PC-3 (cell line): ENCODE measurements at regions not wholly inside any gene's neighbourhood (a gene's known extent, or its start where the extent isn't known, plus 50 kb on each side); places are given as distances from the start of the nearest gene placed in this dataset.

Experiments
- ATAC-seq: fragments of 200-7000 bp; cut with Tn5 transposase; 2 replicates; pipeline ENCODE4 v1.9.1; 2020; ENCODE audit warnings: mild to moderate bottlenecking, moderate library complexity
- BruUV-seq: library from RNA; stranded (reverse); fragments of 400-500 nt; replicated peaks from 2 replicates; lab custom pipeline; 2021; lab: Mats Ljungman, UMichigan
- CTCF ChIA-PET: fragments of 300-600 bp; sonication (Branson Sonifier 250); formaldehyde crosslinking; loops from one replicate; lab custom pipeline; 2022; ENCODE audit warnings: antibody characterized with exemption; lab: Charles Lee
- POLR2A ChIA-PET: fragments of 300-600 bp; sonication (Branson Sonifier 250); formaldehyde crosslinking; loops from one replicate; lab custom pipeline; 2022; ENCODE audit warnings: antibody characterized with exemption; ENCODE audit not compliant: unreplicated experiment; lab: Charles Lee
- DNase-seq: peaks from one replicate; pipeline ENCODE4 v3.0.0-alpha.2; 2015
- H2AFZ ChIP-seq: fragments of 300-600 bp; sonication (generic); 2 replicates; pipeline ENCODE4 v1.6.0; 2016; ENCODE audit warnings: antibody characterized with exemption, low read length
- H3F3A ChIP-seq: fragments of 300-600 bp; sonication (generic); one replicate; pipeline ENCODE4 v1.6.0; 2017; ENCODE audit warnings: antibody characterized with exemption, low read length, control low read depth, mild to moderate bottlenecking; ENCODE audit not compliant: unreplicated experiment
- H3K27ac ChIP-seq: fragments of 300-600 bp; sonication (generic); 2 replicates; pipeline ENCODE4 v1.5.1; 2016; ENCODE audit warnings: mild to moderate bottlenecking, low read length
- H3K27me3 ChIP-seq: fragments of 300-600 bp; sonication (generic); 2 replicates; pipeline ENCODE4 v1.6.1; 2016; ENCODE audit warnings: low read length, mixed read lengths
- H3K36me3 ChIP-seq: fragments of 300-600 bp; sonication (generic); 2 replicates; pipeline ENCODE4 v1.6.1; 2016; ENCODE audit warnings: low read depth, mixed run types, low read length, mixed read lengths
- H3K4me1 ChIP-seq: fragments of 300-600 bp; sonication (generic); 2 replicates; pipeline ENCODE4 v1.5.1; 2016; ENCODE audit warnings: low read length; ENCODE audit not compliant: insufficient read depth
- H3K4me2 ChIP-seq: fragments of 300-600 bp; sonication (generic); 2 replicates; pipeline ENCODE4 v1.6.0; 2016; ENCODE audit warnings: low read length
- H3K4me3 ChIP-seq: fragments of 300-600 bp; sonication (generic); 2 replicates; pipeline ENCODE4 v1.5.1; 2016; ENCODE audit warnings: mild to moderate bottlenecking, low read length, mixed read lengths
- H3K79me2 ChIP-seq: fragments of 300-600 bp; sonication (generic); 2 replicates; pipeline ENCODE4 v1.6.1; 2017; ENCODE audit warnings: low read length, mixed read lengths
- H3K9ac ChIP-seq: fragments of 300-600 bp; sonication (generic); 2 replicates; pipeline ENCODE4 v1.6.0; 2016; ENCODE audit warnings: mild to moderate bottlenecking, low read length
- H3K9me2 ChIP-seq: fragments of 300-600 bp; sonication (generic); replicated peaks from 2 replicates; pipeline ENCODE4 v1.6.1; 2016; ENCODE audit warnings: mixed run types, low read length, mixed read lengths
- H3K9me3 ChIP-seq: fragments of 300-600 bp; sonication (generic); 2 replicates; pipeline ENCODE4 v1.6.1; 2016; ENCODE audit warnings: low read length, mixed read lengths
- H4K20me1 ChIP-seq: fragments of 300-600 bp; sonication (generic); 2 replicates; pipeline ENCODE4 v1.6.1; 2016; ENCODE audit warnings: low read length, mixed read lengths
- CTCF ChIP-seq: fragments of 300-600 bp; sonication (generic); conservative IDR thresholded peaks from 2 replicates; pipeline ENCODE4 v1.5.1; 2017; ENCODE audit warnings: antibody characterized with exemption, low read depth, mild to moderate bottlenecking, low read length
- EZH2 ChIP-seq: fragments of 300-600 bp; sonication (generic); IDR thresholded peaks from one replicate; pipeline ENCODE4 v1.6.1; 2017; ENCODE audit warnings: antibody characterized with exemption, mild to moderate bottlenecking, low read length; ENCODE audit not compliant: unreplicated experiment
- EZH2phosphoT487 ChIP-seq: fragments of 300-600 bp; sonication (generic); IDR thresholded peaks from 2 replicates; pipeline ENCODE4 v1.6.1; 2018; ENCODE audit warnings: mild to moderate bottlenecking, antibody characterized with exemption, low read length, borderline replicate concordance
- intact Hi-C: fragments of 100-400 bp; cut with micrococcal nuclease; formaldehyde crosslinking; loops from 2 replicates; pipeline ENCODE4 v1.9.0; 2023

GRCh38 chr1:65719391-65719790, 73.3 kb upstream of the PDE4B start:
- Histone ChIP-seq H3K4me1 (no peaks in the 10 kb centered on the region), H3K9me2 (no peaks in the 10 kb centered on the region), H3K36me3 (no peaks in the 10 kb centered on the region), H3K27ac (no peak overlapping the region), H3K79me2 (no peaks in the 10 kb centered on the region), H3K27me3 (peaks cover 20% of the 10 kb centered on the region), H4K20me1 (no peaks in the 10 kb centered on the region), H3K9ac (no peak overlapping the region), H3K4me2 (no peak overlapping the region), H3F3A (no peaks in the 10 kb centered on the region), H2AFZ (no peak overlapping the region), H3K4me3 (no peak overlapping the region), H3K9me3 (no peaks in the 10 kb centered on the region)
- BruUV-seq: no TSS peak
- DNase-seq (no peak), ATAC-seq (no peak)
- POLR2A ChIA-PET: no interaction called here
- TF ChIP-seq EZH2phosphoT487 (no peak), EZH2 (no peak)
- CTCF ChIA-PET: no interaction called here
- intact Hi-C loops: loop anchor here (10.0 kb wide), 1 partner anchor 225 kb away; no protein-coding TSS in a partner anchor

GRCh38 chr1:65722461-65722860, 70.2 kb upstream of the PDE4B start:
- Histone ChIP-seq H3K36me3 (no peaks in the 10 kb centered on the region), H4K20me1 (no peaks in the 10 kb centered on the region), H3K4me2 (no peak overlapping the region), H3F3A (no peaks in the 10 kb centered on the region), H3K79me2 (no peaks in the 10 kb centered on the region), H3K9me3 (no peaks in the 10 kb centered on the region), H3K9me2 (0 out of 2 replicates have a peak, but pooled peaks cover 3% of the 10 kb centered on the region), H3K4me3 (no peak overlapping the region), H2AFZ (no peak overlapping the region), H3K9ac (no peak overlapping the region), H3K27me3 (0 out of 2 replicates have a peak, but pooled peaks cover 3% of the 10 kb centered on the region), H3K27ac (no peak overlapping the region), H3K4me1 (peaks cover 8% of the 10 kb centered on the region)
- TF ChIP-seq CTCF: no peak
- no peak for TF ChIP-seq EZH2
- no peak for TF ChIP-seq EZH2phosphoT487
- ChIA-PET POLR2A (no interaction called here), CTCF (no interaction called here)
- intact Hi-C loops: no loop called here
- no TSS peak for BruUV-seq
- ATAC-seq (no peak), DNase-seq (no peak)

- no peaks in the 10 kb centered on the region for H3K79me2 ChIP-seq
- CTCF ChIA-PET: no interaction called here
- H4K20me1 ChIP-seq: no peaks in the 10 kb centered on the region
- H3K36me3 ChIP-seq: no peaks in the 10 kb centered on the region
- no peak overlapping the region for H3K27ac ChIP-seq
- no peaks in the 10 kb centered on the region for H3K9me3 ChIP-seq
- 0 out of 2 replicates have a peak, but pooled peaks cover 3% of the 10 kb centered on the region for H3K9me2 ChIP-seq
- POLR2A ChIA-PET: no interaction called here
- ATAC-seq (no peak), DNase-seq (no peak)
- H3K9ac ChIP-seq: no peak overlapping the region
- 0 out of 2 replicates have a peak, but pooled peaks cover 3% of the 10 kb centered on the region for H3K27me3 ChIP-seq
- H2AFZ ChIP-seq: no peak overlapping the region
- intact Hi-C loops: no loop called here
- BruUV-seq: no TSS peak
- no peak overlapping the region for H3K4me3 ChIP-seq
- H3F3A ChIP-seq: no peaks in the 10 kb centered on the region
- no peak overlapping the region for H3K4me2 ChIP-seq
- TF ChIP-seq EZH2 (no peak), CTCF (no peak), EZH2phosphoT487 (no peak)
- peaks cover 8% of the 10 kb centered on the region for H3K4me1 ChIP-seq
Measured at GRCh38 chr1:65724151-65724550, 68.5 kb upstream of the PDE4B start.
